ENCODE measurements at regions not wholly inside any gene's neighbourhood (a gene's known extent, or its start where the extent isn't known, plus 50 kb on each side); places are given as distances from the start of the nearest gene placed in this dataset.

DNA sequence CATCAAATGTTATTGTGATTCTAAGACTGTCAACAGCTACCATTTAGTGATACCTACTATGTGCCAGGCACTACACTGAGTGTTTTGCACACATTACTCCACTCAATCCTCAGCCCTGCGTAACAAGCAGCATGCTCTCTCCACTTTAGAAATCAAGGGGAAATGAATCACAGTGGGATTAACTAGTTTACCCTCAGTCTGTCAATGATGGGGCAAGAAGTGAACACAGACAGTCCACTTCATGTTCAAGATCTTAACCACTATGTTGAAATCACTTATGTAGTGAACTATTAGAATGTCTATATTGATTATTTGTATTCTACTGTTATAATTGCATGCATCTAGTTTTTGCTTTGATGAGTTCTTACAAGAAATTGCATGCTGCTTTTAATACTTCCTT is 165.3 kb downstream of the LTN1 start:
- peak in 1 of 2 donors; percentile 1 for DNase-seq (ENCODE audit: low read depth in 2 of 2)

DNA sequence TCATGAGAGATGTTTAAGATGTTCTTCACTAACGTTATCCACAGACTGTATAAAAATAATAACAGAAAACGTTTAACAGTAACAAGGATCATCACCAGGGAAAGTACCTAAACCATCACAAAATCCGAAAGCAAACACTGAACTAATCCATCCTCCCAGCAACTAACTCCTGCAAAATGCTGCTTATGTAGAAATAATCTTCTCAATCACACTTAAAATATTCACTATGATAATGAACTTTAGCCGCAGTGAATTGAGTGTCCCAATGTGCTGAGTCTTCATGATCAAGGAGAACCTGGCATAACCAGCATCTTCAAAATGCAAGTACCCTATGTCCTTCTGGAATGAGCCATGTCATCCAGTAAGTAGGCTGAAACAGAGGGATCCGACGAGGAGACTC is 166.1 kb downstream of the LTN1 start:
- no peak for DNase-seq (ENCODE audit: low read depth in 2 of 2)

DNA sequence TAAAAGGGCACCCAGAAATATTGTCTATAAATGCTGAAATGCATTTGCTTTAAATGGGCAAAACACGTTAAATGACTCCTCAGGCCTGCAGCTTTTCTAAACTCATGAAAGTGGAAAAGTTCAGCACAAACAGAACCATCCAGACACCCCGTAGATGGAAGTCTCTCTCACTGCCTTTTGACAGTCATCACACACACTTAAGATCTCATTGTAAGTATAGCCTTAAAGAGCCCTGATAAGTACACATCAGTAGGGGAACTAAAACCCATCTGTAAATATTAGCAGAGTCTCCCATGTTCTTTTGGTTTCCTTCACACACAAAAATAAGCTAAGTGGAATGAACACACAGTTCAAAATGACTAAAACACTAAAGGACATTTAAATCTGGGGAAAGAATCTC is 166.7 kb downstream of the LTN1 start:
- no peak for DNase-seq (ENCODE audit: low read depth in 2 of 2)

DNA sequence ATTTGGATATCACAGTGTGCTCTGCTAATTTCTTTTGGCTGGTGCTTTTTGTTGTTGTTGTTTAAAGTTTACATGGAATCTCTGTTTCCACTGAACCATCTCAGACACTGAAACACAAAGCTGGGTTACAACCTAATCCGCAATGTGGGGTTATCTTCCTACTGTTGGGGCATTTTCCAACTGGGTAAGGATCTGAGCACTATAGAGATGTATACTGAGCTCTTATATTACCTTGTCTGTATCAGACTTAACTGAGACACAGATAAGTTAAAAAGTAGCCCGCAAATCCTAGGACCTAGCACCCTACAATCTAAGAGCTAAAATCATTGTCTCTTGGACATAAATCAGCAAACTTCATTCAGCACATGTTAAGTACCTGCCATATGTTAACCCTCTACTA is 169.2 kb downstream of the LTN1 start:
- no peak for DNase-seq (ENCODE audit: low read depth in 2 of 2)

DNA sequence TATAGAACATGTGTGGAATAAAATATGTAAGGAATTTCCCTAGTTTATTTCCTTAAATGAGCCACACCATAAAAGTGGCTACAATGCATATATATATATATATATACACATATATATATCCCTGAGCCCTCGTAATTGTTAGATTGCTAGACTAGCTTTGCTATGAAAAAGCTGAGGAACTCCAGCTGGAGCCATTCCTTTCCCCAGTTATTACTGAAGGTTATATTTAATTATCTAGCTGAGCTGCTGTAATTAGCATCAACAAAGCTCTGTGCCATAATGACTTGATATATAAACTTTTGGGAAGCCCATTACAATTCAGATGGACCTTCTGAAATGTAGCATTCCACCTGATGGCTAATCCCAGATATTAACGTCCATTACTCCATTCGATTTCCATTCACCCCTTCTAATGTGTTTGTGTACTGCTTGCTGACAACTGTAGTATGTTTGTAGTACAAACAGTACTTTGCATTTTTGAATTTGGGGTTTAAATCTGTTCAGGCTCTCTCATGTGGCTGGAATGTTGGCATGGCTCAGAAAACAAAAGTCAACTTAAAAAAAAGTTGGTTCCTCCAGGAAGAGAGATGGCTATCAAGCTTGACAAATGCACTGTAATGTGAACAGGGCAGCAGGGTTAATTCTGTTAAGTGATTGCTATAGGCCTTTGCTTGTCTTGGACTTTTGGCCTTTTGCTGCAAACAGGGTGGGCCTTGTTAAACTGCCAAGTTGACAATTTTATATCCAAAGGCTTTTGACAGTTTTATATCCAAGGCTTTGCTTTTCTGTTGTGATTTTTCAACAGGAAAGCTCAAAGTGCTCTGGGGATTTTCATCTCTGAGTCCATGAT is 170.0 kb downstream of the LTN1 start:
- peak; percentile 15 to 28 for DNase-seq (ENCODE audit: low read depth in 2 of 2)

DNA sequence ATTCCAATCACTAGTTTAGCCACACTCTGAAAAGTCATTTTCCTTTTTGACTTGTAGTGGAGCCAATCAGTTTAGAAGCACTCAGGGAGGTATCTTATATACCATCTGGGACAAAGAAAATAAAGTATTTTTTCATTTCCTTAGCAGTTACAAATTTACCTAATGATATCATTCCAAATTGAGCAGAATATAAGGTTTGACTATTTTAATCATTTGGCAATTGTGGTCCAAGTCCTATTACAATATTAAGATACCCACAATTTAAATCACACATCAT is 170.6 kb downstream of the LTN1 start:
- DNase-seq (ENCODE audit: low read depth in 2 of 2) = no peak

DNA sequence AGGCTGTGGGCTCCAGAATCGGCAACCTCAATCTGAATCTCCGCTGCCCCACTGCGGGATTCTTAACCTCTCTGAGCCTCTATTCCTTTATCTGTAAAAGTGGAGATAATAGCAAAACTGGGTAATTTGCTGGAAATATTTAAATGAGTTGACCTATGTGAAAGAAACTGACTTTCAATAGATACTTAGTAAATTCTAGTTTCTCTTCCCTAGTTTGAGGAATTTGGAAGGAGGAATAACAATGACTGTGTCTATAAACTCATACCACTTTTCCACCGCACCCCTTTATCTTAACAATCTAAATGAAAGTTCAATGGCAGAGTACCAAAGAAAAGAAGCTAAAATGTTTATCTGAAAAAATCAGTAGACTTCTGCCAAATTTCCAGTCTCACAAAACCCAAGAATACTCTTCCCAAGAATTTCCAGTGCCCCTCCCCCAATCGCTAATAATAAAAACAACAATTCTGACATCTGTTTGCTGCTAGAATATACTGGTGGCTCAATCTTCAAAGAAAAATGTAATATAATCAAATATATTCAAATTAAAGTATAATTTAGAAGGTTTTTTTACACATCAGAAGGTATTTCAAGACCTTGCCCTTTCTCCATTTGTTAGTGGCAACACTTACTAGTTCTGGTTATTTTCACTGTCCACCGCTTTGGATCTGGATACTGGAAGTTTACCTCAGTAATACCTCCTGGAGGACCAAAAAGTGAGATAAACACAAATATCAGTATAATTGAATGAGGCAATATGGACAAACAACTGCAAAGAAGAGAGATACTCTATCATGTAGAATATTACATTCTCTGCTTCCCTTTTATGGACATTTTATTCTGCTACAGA is 171.2 kb downstream of the LTN1 start:
- DNase-seq (ENCODE audit: low read depth in 2 of 2) = no peak

DNA sequence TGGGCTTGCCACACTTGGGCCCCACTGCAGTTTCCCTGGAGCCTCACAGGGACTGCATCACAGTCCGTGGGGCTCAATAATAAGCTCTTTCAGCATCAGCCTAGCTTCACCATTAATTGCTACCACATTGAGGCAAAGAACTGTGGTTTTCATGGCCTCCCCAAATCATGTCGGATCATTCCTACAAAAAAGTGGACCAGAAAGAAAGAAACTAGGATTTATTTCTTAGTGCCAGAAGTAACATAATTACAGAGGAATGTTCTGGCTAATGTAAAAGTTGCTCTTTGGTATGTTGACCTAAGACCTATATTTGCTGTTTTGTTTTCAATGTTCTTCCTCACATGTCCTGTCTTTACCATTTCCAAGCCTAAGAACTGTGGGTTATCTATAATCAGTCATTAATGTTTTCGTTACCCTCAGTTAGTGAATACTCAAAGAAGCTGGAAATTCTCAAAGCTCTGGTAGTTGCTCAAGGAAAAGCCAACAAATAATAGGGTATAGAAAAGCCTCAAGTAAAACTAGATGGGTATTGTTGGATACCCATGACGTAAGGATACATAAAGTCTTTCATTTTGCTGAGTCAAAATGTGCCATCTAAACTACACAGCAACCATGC is 173.9 kb downstream of the LTN1 start:
- no peak for DNase-seq (ENCODE audit: low read depth in 2 of 2)

DNA sequence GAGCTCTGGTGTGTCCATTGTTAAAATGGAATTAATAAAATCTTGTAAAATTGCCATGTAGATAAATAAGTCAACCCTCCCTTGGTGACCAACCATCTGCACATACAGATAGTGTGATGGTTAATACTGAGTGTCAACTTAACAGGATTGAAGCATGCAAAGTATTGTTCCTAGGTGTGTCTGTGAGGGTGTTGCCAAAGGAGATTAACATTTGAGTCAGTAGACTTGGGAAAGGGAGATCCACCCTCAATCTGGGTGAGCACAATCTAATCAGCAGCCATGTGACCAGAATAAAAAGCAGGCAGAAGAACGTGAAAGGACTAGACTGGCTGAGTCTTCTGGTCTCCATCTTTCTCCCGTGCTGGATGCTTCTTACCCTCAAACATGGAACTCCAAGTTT is 174.8 kb downstream of the LTN1 start:
- no peak for DNase-seq (ENCODE audit: low read depth in 2 of 2)

DNA sequence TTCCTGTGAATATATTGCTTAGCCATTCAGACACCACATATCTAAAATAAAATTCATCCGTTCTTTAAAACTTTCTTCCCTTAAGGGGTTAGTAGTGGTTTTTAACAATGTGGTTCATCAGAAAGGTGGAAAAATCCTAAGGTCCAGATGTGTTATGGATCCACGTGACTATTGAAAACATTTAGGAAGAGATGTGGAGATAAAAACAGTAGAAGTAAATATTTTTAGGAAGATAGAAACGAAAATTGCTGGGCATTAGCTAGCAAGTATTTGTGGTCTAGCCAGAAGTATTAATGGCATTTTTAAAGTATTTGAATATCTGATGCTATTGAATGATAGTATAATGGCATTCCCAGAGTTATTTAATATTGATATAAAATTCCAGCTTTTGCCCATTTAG is 180.8 kb downstream of the LTN1 start:
- no peak for DNase-seq (ENCODE audit: low read depth in 2 of 2)

DNA sequence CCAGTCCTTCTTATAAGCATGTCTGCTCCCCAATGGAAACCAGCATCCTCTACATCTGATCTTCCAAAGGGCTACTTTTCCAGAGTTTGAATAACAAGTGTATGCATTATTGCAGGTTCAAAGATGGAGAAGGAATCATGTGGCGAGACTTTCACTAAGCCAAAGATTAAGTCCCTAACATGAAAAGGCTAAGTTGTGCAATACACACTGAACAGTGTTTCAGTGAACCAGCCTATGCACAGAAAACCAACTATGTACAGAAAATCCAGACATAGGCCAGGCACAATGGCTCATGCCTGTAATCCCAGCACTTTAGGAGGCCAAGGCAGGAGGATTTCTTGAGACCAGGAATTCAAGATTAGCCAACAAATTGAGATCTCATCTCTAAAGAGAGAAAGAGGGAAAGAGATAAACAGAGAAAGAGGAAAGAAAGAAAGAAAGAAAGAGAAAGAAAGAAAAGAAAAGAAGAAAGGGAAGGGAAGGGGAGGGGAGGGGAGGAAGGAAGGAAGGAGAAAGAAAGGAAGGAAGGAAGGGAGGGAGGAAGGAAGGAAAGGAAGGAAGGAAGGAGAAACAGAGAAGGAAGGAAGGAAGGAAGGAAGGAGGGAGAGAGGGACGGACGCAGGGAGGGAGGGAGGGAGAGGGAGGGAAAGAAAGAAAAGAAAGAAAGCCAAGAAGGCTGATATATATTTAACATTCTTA is 181.7 kb downstream of the LTN1 start:
- no peak for DNase-seq (ENCODE audit: low read depth in 2 of 2)

DNA sequence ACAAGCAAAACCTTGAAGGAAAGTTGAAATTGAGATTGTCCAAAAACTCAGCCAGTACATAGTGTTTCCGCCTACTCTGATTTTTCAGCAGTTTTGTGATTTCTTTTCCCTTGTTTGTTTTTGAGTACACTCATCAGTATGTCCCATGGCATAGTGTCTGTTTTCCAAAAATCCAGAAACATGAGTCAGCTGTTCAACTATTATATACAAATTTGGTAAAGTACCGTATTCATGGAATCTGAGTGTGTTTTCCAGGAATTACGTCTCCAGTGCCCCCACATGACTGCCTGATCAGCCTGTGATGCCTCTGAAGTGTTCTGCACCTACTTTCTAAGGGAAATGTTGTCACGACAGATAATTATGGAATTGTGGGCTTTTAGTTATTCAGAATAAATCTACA is 186.8 kb downstream of the LTN1 start:
- DNase-seq (ENCODE audit: low read depth in 2 of 2) = peak; percentile 19 to 33

DNA sequence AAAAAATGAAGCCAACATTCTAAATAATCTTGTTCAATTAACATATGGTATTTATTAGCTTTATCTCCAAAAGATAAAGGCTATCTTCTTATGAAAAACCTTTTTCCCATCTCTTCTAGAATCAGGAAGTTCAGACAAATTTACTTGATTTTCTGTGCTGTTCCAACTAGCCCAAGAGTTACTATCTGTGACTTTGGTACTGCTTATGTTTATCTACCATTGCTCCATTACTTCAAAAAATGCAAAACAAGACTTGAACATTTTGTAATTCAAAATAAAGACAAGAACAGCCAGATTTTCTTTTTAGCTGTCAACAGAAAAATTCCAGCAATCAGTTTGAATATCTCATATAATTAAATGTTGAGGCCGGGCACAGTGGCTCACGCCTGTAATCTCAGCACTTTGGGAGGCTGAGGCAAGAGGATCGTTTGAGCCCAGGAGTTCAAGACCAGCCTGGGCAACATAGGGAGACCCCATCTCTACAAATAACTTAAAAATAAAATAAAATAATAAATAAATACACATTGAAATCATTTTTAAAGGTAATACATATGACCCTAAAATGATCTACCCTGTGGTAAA is 188.5 kb downstream of the LTN1 start:
- no peak for DNase-seq (ENCODE audit: low read depth in 2 of 2)

DNA sequence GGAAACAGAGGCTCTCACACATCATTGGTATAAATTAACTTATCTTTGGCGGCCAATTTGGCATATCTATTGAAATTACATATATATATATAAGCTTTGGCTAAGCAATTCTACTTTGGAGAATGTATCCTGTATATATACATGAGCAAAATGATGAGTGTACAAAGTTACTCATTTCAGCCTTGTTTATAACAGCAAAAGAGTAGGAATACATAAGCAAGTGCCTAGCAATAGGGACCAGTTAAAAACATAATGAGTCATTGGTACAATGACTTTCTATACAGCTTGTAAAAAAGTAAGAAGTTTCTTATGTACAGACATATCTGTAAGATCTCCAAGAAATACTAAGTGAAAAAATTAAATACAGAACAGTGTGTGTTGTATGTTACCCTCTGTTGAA is 190.8 kb downstream of the LTN1 start:
- DNase-seq (ENCODE audit: low read depth in 2 of 2) = no peak

DNA sequence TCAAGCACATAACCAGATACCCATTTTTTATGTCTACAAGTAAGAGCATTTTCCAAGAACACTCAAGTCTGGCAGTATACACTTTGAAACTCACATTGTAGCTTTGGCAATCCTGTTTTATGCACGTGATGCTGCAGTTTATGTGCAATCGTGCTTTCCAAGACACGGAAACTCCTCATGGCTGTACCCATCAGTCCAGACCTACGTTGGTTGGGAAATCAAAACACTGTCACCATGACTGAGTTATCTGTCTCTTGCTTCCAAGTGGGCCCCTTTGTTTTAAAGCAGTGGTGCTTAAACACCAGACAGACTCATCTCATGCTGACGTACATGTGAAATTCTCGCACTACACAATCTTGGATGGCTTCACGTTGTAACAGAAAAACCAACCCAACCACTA is 192.8 kb downstream of the LTN1 start:
- no peak for DNase-seq (ENCODE audit: low read depth in 2 of 2)

DNA sequence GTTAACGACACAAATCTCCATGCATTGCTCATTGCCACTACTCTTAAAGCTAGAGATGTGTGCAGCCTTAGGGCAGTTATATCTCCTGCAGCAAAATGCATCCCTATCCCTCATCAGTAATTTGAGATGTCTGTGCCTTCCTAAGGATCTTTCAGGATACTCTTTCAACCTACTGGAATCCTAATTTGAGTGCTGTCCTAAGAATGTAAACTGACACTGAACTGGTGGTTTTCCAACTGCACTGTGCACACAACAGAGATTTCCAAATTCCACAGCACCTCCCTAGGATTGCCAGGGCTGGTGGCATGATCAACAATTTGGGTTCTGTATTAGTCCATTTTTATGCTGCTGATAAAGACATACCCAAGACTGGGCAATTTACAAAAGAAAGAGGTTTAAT is 193.9 kb downstream of the LTN1 start:
- no peak for DNase-seq (ENCODE audit: low read depth in 2 of 2)

DNA sequence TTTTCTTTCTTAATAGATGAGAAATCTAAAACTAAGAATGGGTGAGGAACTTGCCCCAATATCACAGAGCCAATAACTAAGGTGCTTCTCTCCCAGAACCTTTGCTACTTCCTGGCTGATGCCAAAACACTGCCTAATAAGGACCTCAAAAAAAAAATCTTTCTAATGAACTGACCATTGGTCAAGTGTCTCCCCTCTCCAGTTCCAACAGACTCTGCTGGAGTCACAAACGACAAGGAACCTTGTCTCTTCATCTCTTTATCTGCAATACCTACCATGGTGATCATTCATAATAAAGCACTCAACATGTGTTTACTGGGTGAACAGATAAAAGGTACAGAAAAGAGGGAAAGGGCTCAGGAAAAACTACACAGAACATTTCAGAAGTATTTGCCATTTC is 197.4 kb downstream of the LTN1 start:
- DNase-seq (ENCODE audit: low read depth in 2 of 2) = no peak

DNA sequence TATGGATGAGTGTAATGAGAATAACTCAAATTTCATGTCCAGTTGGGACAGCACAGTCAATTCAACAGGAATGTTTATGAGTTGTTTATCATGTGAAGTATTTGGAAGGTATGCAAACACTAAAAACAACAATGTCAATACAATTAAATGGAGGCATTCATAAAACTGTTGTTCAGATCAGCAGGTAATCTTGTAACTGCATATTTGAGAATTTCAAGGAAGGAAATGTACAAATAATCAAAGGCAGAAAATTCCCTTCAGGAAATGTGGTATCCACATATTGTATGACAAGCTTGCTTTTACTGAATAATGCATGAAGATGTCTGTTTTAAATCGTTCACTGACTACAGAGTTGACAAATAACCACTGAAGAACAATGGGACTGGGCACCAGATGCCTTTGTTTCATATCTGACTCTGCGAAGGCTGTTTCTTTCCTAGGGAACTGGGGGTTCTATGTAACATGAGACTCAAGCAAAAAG is 198.3 kb downstream of the LTN1 start:
- no peak for DNase-seq (ENCODE audit: low read depth in 2 of 2)

DNA sequence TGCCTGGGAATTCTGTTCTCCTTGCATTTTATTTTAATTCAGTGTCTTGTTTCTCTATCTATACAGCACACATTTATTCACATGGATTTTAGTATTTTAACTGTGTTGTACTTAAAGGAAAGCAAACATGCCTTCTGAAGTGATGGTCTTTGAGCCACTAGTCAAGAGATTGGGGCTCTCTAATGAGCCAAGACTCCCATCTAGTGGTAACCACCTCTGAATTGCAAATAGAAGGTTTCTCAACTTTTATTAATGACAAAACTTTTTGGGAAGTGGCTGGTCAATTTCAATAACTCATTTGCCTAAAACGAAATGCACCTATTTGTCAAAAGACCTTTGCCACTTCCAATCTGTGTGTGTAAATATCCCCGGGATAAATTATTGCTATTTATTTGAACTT is 199.6 kb downstream of the LTN1 start:
- no peak for DNase-seq (ENCODE audit: low read depth in 2 of 2)

DNA sequence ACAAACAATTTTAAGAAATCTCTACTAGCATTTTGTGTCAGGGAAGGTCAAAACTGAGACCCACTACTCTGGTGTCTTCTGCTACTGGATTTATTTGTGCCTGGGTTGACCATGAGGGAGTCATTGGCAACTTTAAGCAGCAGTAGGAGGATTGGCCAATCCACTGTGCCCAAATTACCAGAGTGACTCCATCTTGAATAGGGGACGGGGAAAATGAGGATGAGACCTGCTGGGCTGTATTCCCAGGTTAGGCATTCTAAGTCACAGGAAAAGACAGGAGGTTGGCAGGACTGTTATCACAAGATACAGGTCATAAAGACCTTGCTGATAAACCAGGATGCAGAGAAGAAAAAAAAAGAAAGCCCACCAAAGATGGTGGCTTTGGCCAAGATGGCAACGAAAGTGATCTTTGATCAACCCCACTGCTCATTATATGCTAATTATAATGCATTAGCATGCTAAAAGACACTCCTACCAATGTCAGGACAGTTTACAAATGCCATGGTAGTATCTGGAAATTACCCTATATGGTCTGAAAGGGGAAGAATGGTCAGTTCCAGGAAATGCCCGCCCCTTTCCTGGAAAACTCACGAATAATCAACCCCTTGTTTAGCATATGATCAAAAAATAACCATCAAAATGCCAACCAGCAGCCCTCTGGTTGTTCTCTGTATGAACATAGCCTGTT is 200.9 kb downstream of the LTN1 start:
- no peak for DNase-seq (ENCODE audit: low read depth in 2 of 2)

DNA sequence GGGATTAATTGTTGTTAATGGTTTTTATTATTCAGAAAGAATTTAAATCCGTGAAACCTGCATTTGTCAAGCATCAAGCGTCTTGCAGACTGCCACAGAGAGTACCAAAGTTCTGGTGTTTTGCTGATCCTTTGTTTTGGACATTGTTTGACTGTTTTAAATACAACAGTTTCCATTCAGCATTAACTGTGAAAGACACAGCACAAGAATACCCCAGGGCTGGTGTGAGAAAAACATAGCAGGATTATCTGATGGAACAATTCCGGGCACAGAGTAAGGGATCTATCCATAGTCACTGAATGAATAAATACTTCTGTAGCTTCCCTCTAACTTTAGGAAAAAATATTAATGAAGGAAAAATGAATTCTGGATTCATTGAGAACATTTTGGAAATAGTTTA is 202.3 kb downstream of the LTN1 start:
- DNase-seq (ENCODE audit: low read depth in 2 of 2) = no peak

Data from lung microvascular endothelial cell (primary cell).